Neural cell (in vitro differentiated cells): ENCODE measurements at regions not wholly inside any gene's neighbourhood (a gene's known extent, or its start where the extent isn't known, plus 50 kb on each side); places are given as distances from the start of the nearest gene placed in this dataset.
"Not testable (repeated sequence)": the region's sequence is repeated elsewhere in the genome, so short reads cannot be mapped to it uniquely, and the experiment has no call there.

Experiments
- H2AFZ ChIP-seq: fragments of 200-600, 300-800 bp; sonication (generic), shearing (Covaris generic); 2 replicates; pipeline ENCODE4 v1.6.0; 2014; ENCODE audit warnings: low read depth, mild to moderate bottlenecking, antibody characterized with exemption, low read length, moderate library complexity
- H3F3A ChIP-seq: fragments of 200-600 bp; shearing (Covaris generic); 2 replicates; pipeline ENCODE4 v1.6.1; 2016; ENCODE audit warnings: mild to moderate bottlenecking, moderate library complexity, mixed read lengths, antibody characterized with exemption, low read length; ENCODE audit not compliant: insufficient read depth, poor library complexity, severe bottlenecking
- H3K27ac ChIP-seq: fragments of 200-600, 300-800 bp; sonication (generic), shearing (Covaris generic); 2 replicates; pipeline ENCODE4 v1.5.1; 2014; ENCODE audit warnings: mild to moderate bottlenecking, low read length, moderate library complexity
- H3K27me3 ChIP-seq: fragments of 300-800, 200-600 bp; sonication (generic), shearing (Covaris generic); 2 replicates; pipeline ENCODE4 v1.6.0; 2014; ENCODE audit warnings: mild to moderate bottlenecking, low read depth, low read length, moderate library complexity; ENCODE audit not compliant: insufficient read depth
- H3K36me3 ChIP-seq: fragments of 300-800, 200-600 bp; sonication (generic), shearing (Covaris generic); 2 replicates; pipeline ENCODE4 v1.5.1; 2014; ENCODE audit warnings: mild to moderate bottlenecking, antibody characterized with exemption, low read length, moderate library complexity; ENCODE audit not compliant: insufficient read depth
- H3K4me2 ChIP-seq: fragments of 300-800, 200-600 bp; sonication (generic), shearing (Covaris generic); 2 replicates; pipeline ENCODE4 v1.6.0; 2014; ENCODE audit warnings: mild to moderate bottlenecking, low read length
- H3K4me3 ChIP-seq: fragments of 300-800, 200-600 bp; sonication (generic), shearing (Covaris generic); 2 replicates; pipeline ENCODE4 v1.5.1; 2014; ENCODE audit warnings: mild to moderate bottlenecking, low read length, moderate library complexity
- H3K79me2 ChIP-seq: fragments of 200-600 bp; shearing (Covaris generic); replicated peaks from 2 replicates; pipeline ENCODE4 v1.6.0; 2014; ENCODE audit warnings: mild to moderate bottlenecking, low read length, moderate library complexity; ENCODE audit not compliant: insufficient read depth
- H3K9ac ChIP-seq: fragments of 300-800, 200-600 bp; sonication (generic), shearing (Covaris generic); 2 replicates; pipeline ENCODE4 v1.6.1; 2016; ENCODE audit warnings: mild to moderate bottlenecking, low read length, mixed read lengths
- H3K9me2 ChIP-seq: fragments of 200-600 bp; shearing (Covaris generic); 2 replicates; pipeline ENCODE4 v1.6.1; 2016; ENCODE audit warnings: mild to moderate bottlenecking, low read length, mixed read lengths; ENCODE audit not compliant: insufficient read depth
- H3K9me3 ChIP-seq: fragments of 200-600, 300-800 bp; sonication (generic), shearing (Covaris generic); 2 replicates; pipeline ENCODE4 v1.6.1; 2016; ENCODE audit warnings: mild to moderate bottlenecking, mixed run types, low read length, moderate library complexity, mixed read lengths
- H4K20me1 ChIP-seq: fragments of 200-600 bp; shearing (Covaris generic); 2 replicates; pipeline ENCODE4 v1.6.1; 2016; ENCODE audit warnings: mild to moderate bottlenecking, mixed run types; ENCODE audit not compliant: insufficient read depth
- POLR2AphosphoS5 ChIP-seq: IDR thresholded peaks from 2 replicates; pipeline ENCODE4 v1.6.1; 2012

GRCh38 chr1:83369853-83370252 is 629.1 kb downstream of the TTLL7 start:
- not testable (repeated sequence) for H3K4me2 ChIP-seq, H3F3A ChIP-seq, H3K36me3 ChIP-seq, H2AFZ ChIP-seq, H4K20me1 ChIP-seq, H3K4me3 ChIP-seq, H3K9me3 ChIP-seq, H3K27ac ChIP-seq, H3K27me3 ChIP-seq, H3K79me2 ChIP-seq, H3K9ac ChIP-seq, H3K9me2 ChIP-seq
- peak; percentile 39 for TF ChIP-seq POLR2AphosphoS5

- H3K36me3 ChIP-seq, H3K9ac ChIP-seq, H3K9me2 ChIP-seq, H3K27me3 ChIP-seq, H3K9me3 ChIP-seq, H3K27ac ChIP-seq, H2AFZ ChIP-seq, H3K4me3 ChIP-seq, H3F3A ChIP-seq, H3K79me2 ChIP-seq, H4K20me1 ChIP-seq, H3K4me2 ChIP-seq: not testable (repeated sequence)
These were observed 633.6 kb downstream of the TTLL7 start for GRCh38 chr1:83365320-83365719.

- not testable (repeated sequence) for H4K20me1 ChIP-seq, H3K9me2 ChIP-seq, H3F3A ChIP-seq, H3K27me3 ChIP-seq, H3K9ac ChIP-seq, H3K4me3 ChIP-seq, H3K27ac ChIP-seq, H3K79me2 ChIP-seq, H3K36me3 ChIP-seq, H3K9me3 ChIP-seq, H3K4me2 ChIP-seq, H2AFZ ChIP-seq
These were observed 653.6 kb downstream of the TTLL7 start for GRCh38 chr1:83345375-83345774.

GRCh38 chr1:83343767-83344166 is 655.2 kb downstream of the TTLL7 start:
- not testable (repeated sequence) for H3K79me2 ChIP-seq, H4K20me1 ChIP-seq, H3K36me3 ChIP-seq, H2AFZ ChIP-seq, H3K9ac ChIP-seq, H3K9me2 ChIP-seq, H3K4me3 ChIP-seq, H3K9me3 ChIP-seq, H3K4me2 ChIP-seq, H3K27me3 ChIP-seq, H3F3A ChIP-seq, H3K27ac ChIP-seq

GRCh38 chr1:83342995-83343394 is 655.9 kb downstream of the TTLL7 start:
- not testable (repeated sequence) for H2AFZ ChIP-seq, H3K9me3 ChIP-seq, H3K27ac ChIP-seq, H4K20me1 ChIP-seq, H3F3A ChIP-seq, H3K9ac ChIP-seq, H3K4me3 ChIP-seq, H3K9me2 ChIP-seq, H3K4me2 ChIP-seq, H3K27me3 ChIP-seq, H3K36me3 ChIP-seq, H3K79me2 ChIP-seq

- H3K36me3 ChIP-seq, H3K79me2 ChIP-seq, H3K9me3 ChIP-seq, H3K9me2 ChIP-seq, H4K20me1 ChIP-seq, H3K9ac ChIP-seq, H3K27ac ChIP-seq, H3F3A ChIP-seq, H3K27me3 ChIP-seq, H3K4me2 ChIP-seq, H2AFZ ChIP-seq, H3K4me3 ChIP-seq: not testable (repeated sequence)
These were observed 666.6 kb downstream of the TTLL7 start for GRCh38 chr1:83332308-83332707.
